ENCODE measurements at regions not wholly inside any gene's neighbourhood (a gene's known extent, or its start where the extent isn't known, plus 50 kb on each side); places are given as distances from the start of the nearest gene placed in this dataset.

- TF ChIP-seq CTCF (conservative IDR thresholded peaks at IDR 0.05 in 1 of 2, IDR thresholded peaks at IDR 0.05 in 1 of 2; ENCODE audit: low read depth in 1 of 2, low read length in 2 of 2) (no peak), EZH2 (IDR thresholded peaks at IDR 0.05; ENCODE audit: low read length, missing control alignments) (no peak)
These were observed 80.2 kb downstream of the NCOR2 start for GRCh38 chr12:124487066-124487833.

All from fibroblast of lung (primary cell).